CD14-positive monocyte (primary cell): ENCODE measurements at regions not wholly inside any gene's neighbourhood (a gene's known extent, or its start where the extent isn't known, plus 50 kb on each side); places are given as distances from the start of the nearest gene placed in this dataset.

Source experiments
- DNase-seq, 3 donors: peaks; one replicate each; pipeline ENCODE4 v3.0.0-alpha.2; 2011 to 2022
- H2AFZ ChIP-seq: 2 replicates; pipeline ENCODE4 v1.6.0; 2012; ENCODE audit warnings: mild to moderate bottlenecking, low read depth, low read length, inconsistent platforms; ENCODE audit not compliant: insufficient read depth, poor library complexity, severe bottlenecking
- H3K27ac ChIP-seq, 2 donors: 1 replicate in 1 of 2; 2 replicates in 1 of 2; pipeline ENCODE4 v1.5.1; 2012 to 2013; ENCODE audit warnings: low read length in 2 of 2, control low read depth in 1 of 2, inconsistent platforms in 1 of 2, low read depth in 1 of 2, mild to moderate bottlenecking in 1 of 2
- H3K27me3 ChIP-seq, 2 donors: one replicate each; pipeline versions ENCODE4 v1.6.0 to v1.6.1; 2011 to 2013; ENCODE audit warnings: low read length in 2 of 2; ENCODE audit not compliant: control insufficient read depth in 2 of 2, insufficient read depth in 2 of 2
- H3K36me3 ChIP-seq, 2 donors: replicated peaks in 1 of 2; 1 replicate in 1 of 2; 2 replicates in 1 of 2; pipeline versions ENCODE4 v1.5.1 to v1.6.1; 2012 to 2013; ENCODE audit warnings: low read length in 2 of 2, control low read depth in 1 of 2, inconsistent platforms in 1 of 2, mild to moderate bottlenecking in 1 of 2; ENCODE audit not compliant: insufficient read depth in 2 of 2, control insufficient read depth in 1 of 2
- H3K4me1 ChIP-seq, 2 donors: 1 replicate in 1 of 2; 2 replicates in 1 of 2; pipeline versions ENCODE4 v1.5.1 to v1.6.1; 2012 to 2013; ENCODE audit warnings: low read length in 2 of 2, control low read depth in 1 of 2, inconsistent platforms in 1 of 2, mild to moderate bottlenecking in 1 of 2, moderate library complexity in 1 of 2; ENCODE audit not compliant: insufficient read depth in 2 of 2, control insufficient read depth in 1 of 2
- H3K4me2 ChIP-seq: replicated peaks from 2 replicates; pipeline ENCODE3; 2012; ENCODE audit warnings: low read length, moderate library complexity, mild to moderate bottlenecking; ENCODE audit not compliant: poor library complexity, severe bottlenecking; ENCODE audit errors: extremely low read depth
- H3K4me3 ChIP-seq, 3 experiments: fragments of 200-600 bp in 1 of 3; sonication (generic) in 1 of 3; replicated peaks in 1 of 3; 1 replicate in 2 of 3; 2 replicates in 1 of 3; pipeline ENCODE4 v1.5.1; 2011 to 2013; ENCODE audit warnings: low read length in 3 of 3, mild to moderate bottlenecking in 3 of 3, control low read depth in 2 of 3, low read depth in 2 of 3, inconsistent platforms in 1 of 3, moderate library complexity in 1 of 3
- H3K79me2 ChIP-seq: 2 replicates; pipeline ENCODE4 v1.6.0; 2012; ENCODE audit warnings: mild to moderate bottlenecking, control low read depth, inconsistent platforms, low read length, moderate library complexity; ENCODE audit not compliant: insufficient read depth
- H3K9ac ChIP-seq: 2 replicates; pipeline ENCODE4 v1.6.0; 2017; ENCODE audit warnings: low read length, mild to moderate bottlenecking; ENCODE audit not compliant: insufficient read depth, poor library complexity, severe bottlenecking
- H3K9me3 ChIP-seq, 2 donors: replicated peaks in 1 of 2; 1 replicate in 1 of 2; 2 replicates in 1 of 2; pipeline versions ENCODE4 v1.5.1 to v1.6.1; 2012 to 2013; ENCODE audit warnings: low read length in 2 of 2, control low read depth in 1 of 2; ENCODE audit not compliant: control insufficient read depth in 1 of 2, insufficient read depth in 1 of 2
- H4K20me1 ChIP-seq: 2 replicates; pipeline ENCODE4 v1.6.0; 2012; ENCODE audit warnings: mild to moderate bottlenecking, low read length, control low read depth, moderate library complexity; ENCODE audit not compliant: insufficient read depth
- H3K27ac Mint-ChIP-seq, 7 donors: one replicate each; pipeline ENCODE4 v1.8.0; 2020; ENCODE audit warnings: mild to moderate bottlenecking in 7 of 7, mixed read lengths in 7 of 7, moderate library complexity in 6 of 7, inconsistent platforms in 2 of 7
- H3K27me3 Mint-ChIP-seq, 3 donors: one replicate each; pipeline ENCODE4 v1.8.0; 2021 to 2022; ENCODE audit warnings: low read depth in 3 of 3, mild to moderate bottlenecking in 3 of 3, mixed read lengths in 3 of 3, moderate library complexity in 3 of 3, inconsistent platforms in 1 of 3
- H3K36me3 Mint-ChIP-seq, 2 donors: one replicate each; pipeline ENCODE4 v1.8.0; 2020; ENCODE audit warnings: mixed read lengths in 2 of 2, inconsistent platforms in 1 of 2, mild to moderate bottlenecking in 1 of 2
- H3K4me1 Mint-ChIP-seq: one replicate; pipeline ENCODE4 v1.8.0; 2020; ENCODE audit warnings: mild to moderate bottlenecking, mixed read lengths
- H3K4me3 Mint-ChIP-seq, 2 donors: one replicate each; pipeline ENCODE4 v1.8.0; 2020; ENCODE audit warnings: mild to moderate bottlenecking in 2 of 2, mixed read lengths in 2 of 2, moderate library complexity in 1 of 2
- H3K9me3 Mint-ChIP-seq, 7 donors: one replicate each; pipeline ENCODE4 v1.8.0; 2020 to 2022; ENCODE audit warnings: mixed read lengths in 7 of 7, mild to moderate bottlenecking in 6 of 7, moderate library complexity in 6 of 7, inconsistent platforms in 2 of 7
- CTCF ChIP-seq: fragments of 200-600 bp; IDR thresholded peaks from one replicate; pipeline ENCODE4 v1.8.0; 2022; ENCODE audit warnings: antibody characterized with exemption, mild to moderate bottlenecking
- WGBS: methylation state at CpG from one replicate; pipeline ENCODE4 v1.1.5; 2013; ENCODE audit warnings: missing lambda C conversion rate; ENCODE audit not compliant: insufficient coverage; 5-methylcytosine and 5-hydroxymethylcytosine counted together
- intact Hi-C, 2 donors: fragments of 100-400 bp; cut with micrococcal nuclease; formaldehyde crosslinking; loops; one replicate each; pipeline versions ENCODE4 v1.15.0 to v1.15.1; 2023

- no CpG with 5 or more reads among the region's 4 CpGs for WGBS
- intact Hi-C loops = no loop called here
- Histone ChIP-seq H4K20me1 (no peaks in the 10 kb centered on the region), H2AFZ (no peak overlapping the region), H3K79me2 (no peaks in the 10 kb centered on the region), H3K4me1 (no peaks in the 10 kb centered on the region), H3K9ac (no peak overlapping the region), H3K27me3 (no peaks in the 10 kb centered on the region), H3K4me3 (no peak overlapping the region), H3K9me3 (no peaks in the 10 kb centered on the region), H3K4me2 (no peak overlapping the region), H3K36me3 (no peaks in the 10 kb centered on the region), H3K27ac (no peak overlapping the region)
- no peak for TF ChIP-seq CTCF
- DNase-seq = no peak
- Mint-ChIP-seq H3K4me1 (no peaks in the 10 kb centered on the region), H3K36me3 (no peaks in the 10 kb centered on the region), H3K27ac (no peak overlapping the region), H3K27me3 (no peaks in the 10 kb centered on the region), H3K9me3 (peaks cover 0 to 2% (median 0%) of the 10 kb centered on the region in 7 donors), H3K4me3 (no peak overlapping the region)
Observed at GRCh38 chr7:120186688-120187087, 86.3 kb upstream of the KCND2 start.

- Mint-ChIP-seq H3K27ac (no peak overlapping the region), H3K27me3 (no peaks in the 10 kb centered on the region), H3K4me1 (no peaks in the 10 kb centered on the region), H3K4me3 (no peak overlapping the region), H3K36me3 (no peaks in the 10 kb centered on the region), H3K9me3 (peaks cover 0 to 3% (median 0%) of the 10 kb centered on the region in 7 donors)
- Histone ChIP-seq H2AFZ (no peak overlapping the region), H3K9ac (no peak overlapping the region), H3K27me3 (no peaks in the 10 kb centered on the region), H3K4me1 (no peaks in the 10 kb centered on the region), H3K4me3 (no peak overlapping the region), H3K27ac (no peak overlapping the region), H3K9me3 (no peaks in the 10 kb centered on the region), H3K4me2 (no peak overlapping the region), H4K20me1 (no peaks in the 10 kb centered on the region), H3K36me3 (no peaks in the 10 kb centered on the region), H3K79me2 (no peaks in the 10 kb centered on the region)
- intact Hi-C loops = no loop called here
- no peak for TF ChIP-seq CTCF
- DNase-seq = no peak
Observed at GRCh38 chr7:120189623-120190022, 83.4 kb upstream of the KCND2 start.
